Sigmoid colon (tissue), 6 donors: ENCODE measurements at regions not wholly inside any gene's neighbourhood (a gene's known extent, or its start where the extent isn't known, plus 50 kb on each side); places are given as distances from the start of the nearest gene placed in this dataset.

Source experiments
- DNase-seq: peaks from one replicate; pipeline ENCODE4 v3.0.0-alpha.2; 2019
- H3K27ac ChIP-seq, 4 donors: fragments of 200-600 bp; sonication (generic); one replicate each; pipeline ENCODE4 v1.5.1; 2016 to 2019; ENCODE audit warnings: mild to moderate bottlenecking in 1 of 4
- H3K27me3 ChIP-seq, 3 donors: fragments of 200-600 bp; sonication (generic); one replicate each; pipeline ENCODE4 v1.5.1; 2019; ENCODE audit warnings: mild to moderate bottlenecking in 1 of 3
- H3K36me3 ChIP-seq, 4 donors: fragments of 200-600 bp; sonication (generic); one replicate each; pipeline ENCODE4 v1.5.1; 2016 to 2019
- H3K4me1 ChIP-seq, 4 donors: fragments of 200-600 bp; sonication (generic); one replicate each; pipeline ENCODE4 v1.5.1; 2017 to 2019
- H3K4me3 ChIP-seq, 4 donors: fragments of 200-600 bp; sonication (generic); one replicate each; pipeline ENCODE4 v1.5.1; 2017 to 2019; ENCODE audit warnings: mild to moderate bottlenecking in 2 of 4, moderate library complexity in 1 of 4
- H3K9me3 ChIP-seq, 4 donors: fragments of 200-600 bp in 3 of 4; sonication (generic) in 3 of 4; one replicate each; pipeline versions ENCODE4 v1.5.1 to v1.6.1; 2013 to 2019
- CTCF ChIP-seq, 4 experiments: fragments of 450-650 bp in 3 of 4; fragments of 200-600 bp in 1 of 4; IDR thresholded peaks; one replicate each; pipeline ENCODE4 v1.5.1; 2016 to 2019; ENCODE audit warnings: antibody characterized with exemption in 4 of 4, mild to moderate bottlenecking in 3 of 4, moderate library complexity in 2 of 4
- EP300 ChIP-seq, 4 donors: sonication (generic); formaldehyde crosslinking; IDR thresholded peaks; one replicate each; pipeline ENCODE4 v1.6.1; 2017; ENCODE audit warnings: antibody characterized with exemption in 4 of 4
- POLR2A ChIP-seq, 2 donors: fragments of 450-650 bp; IDR thresholded peaks; one replicate each; pipeline ENCODE4 v1.6.1; 2016; ENCODE audit warnings: antibody characterized with exemption in 2 of 2, mild to moderate bottlenecking in 2 of 2, moderate library complexity in 2 of 2
- POLR2AphosphoS5 ChIP-seq, 4 donors: sonication (generic); formaldehyde crosslinking; IDR thresholded peaks; one replicate each; pipeline ENCODE4 v1.6.1; 2017; ENCODE audit warnings: antibody characterized with exemption in 4 of 4
- WGBS, 2 donors: extraction: QIAGEN DNeasy Blood & Tissue Kit; methylation state at CpG; one replicate each; pipeline ENCODE4 v1.1.7; 2013; 5-methylcytosine and 5-hydroxymethylcytosine counted together
- intact Hi-C: fragments of 100-400 bp; cut with DNase I; formaldehyde crosslinking; loops from one replicate; pipeline ENCODE4 v1.15.1; 2023
- donor health status: healthy with polysubstance abuse.
- donor health status: healthy.

DNA sequence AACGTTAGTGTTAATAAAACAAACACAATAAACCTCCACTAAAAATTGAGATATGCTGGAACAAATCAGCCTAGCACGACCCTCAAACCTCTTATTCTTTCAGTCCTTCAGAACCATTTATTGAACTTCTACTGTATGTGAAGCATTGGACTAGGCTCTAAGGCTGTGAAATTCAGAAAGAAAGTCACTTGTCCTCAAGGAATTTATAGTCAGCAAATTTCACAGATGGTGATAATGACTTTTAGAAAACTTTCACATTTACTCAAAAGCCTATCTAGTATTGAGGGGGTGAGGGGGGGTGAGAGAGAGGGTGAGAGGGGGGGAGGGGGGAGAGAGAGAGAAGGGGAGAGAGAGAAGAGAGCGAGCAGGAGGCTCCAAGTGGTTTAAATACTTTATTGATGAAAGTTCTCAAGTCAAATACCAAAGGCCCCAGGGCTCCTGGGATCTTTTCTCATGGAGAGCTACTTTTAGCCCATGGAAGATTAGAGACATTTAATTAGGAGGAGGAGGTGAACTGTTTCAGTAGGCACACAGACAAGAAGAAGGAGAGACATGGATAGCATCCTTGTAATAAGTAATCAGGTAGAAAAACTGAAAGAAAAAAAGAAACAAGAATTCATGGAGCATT lies 66.3 kb upstream of the SSX2IP start:
- intact Hi-C loops = loop anchor here (10.0 kb wide), 1 partner anchor 282 kb away; the partner anchor contains the start of gene RPF1
- Histone ChIP-seq H3K36me3 (no peaks in the 10 kb centered on the region), H3K27ac (no peak overlapping the region), H3K4me1 (peaks cover 0 to 14% (median 1%) of the 10 kb centered on the region in 4 donors), H3K9me3 (no peaks in the 10 kb centered on the region), H3K27me3 (no peaks in the 10 kb centered on the region), H3K4me3 (no peak overlapping the region)
- no peak for DNase-seq
- WGBS, 2 donors = 40 to 64% methylated on average over 3 of the region's 3 CpGs
- TF ChIP-seq POLR2A (IDR thresholded peaks at IDR 0.05) = no peak
- TF ChIP-seq POLR2AphosphoS5 (IDR thresholded peaks at IDR 0.05) = no peak
- no peak for TF ChIP-seq CTCF (IDR thresholded peaks at IDR 0.05)
- TF ChIP-seq EP300 (IDR thresholded peaks at IDR 0.05) = no peak

DNA sequence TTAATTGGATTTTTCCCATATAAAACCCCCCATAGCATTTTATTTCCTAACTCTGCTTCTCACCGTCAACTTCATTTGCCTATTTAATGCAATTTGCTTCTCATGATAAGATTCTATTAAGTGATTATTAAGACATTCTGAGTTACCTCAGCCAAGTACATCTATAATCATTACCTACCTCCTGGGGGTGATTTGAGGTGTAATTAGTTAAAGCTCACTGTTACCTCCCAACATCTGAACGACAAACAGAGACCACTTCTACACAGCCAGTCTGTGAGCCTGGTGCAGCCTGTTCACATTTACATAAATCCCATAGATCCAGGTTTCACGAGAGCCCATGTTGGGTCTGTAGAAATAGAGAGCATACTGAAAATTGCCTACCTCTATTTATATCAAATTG lies 65.7 kb upstream of the SSX2IP start:
- H3K27me3 ChIP-seq = no peaks in the 10 kb centered on the region
- no peaks in the 10 kb centered on the region for H3K36me3 ChIP-seq
- 86 to 87% methylated on average over 3 of the region's 3 CpGs for WGBS, 2 donors
- H3K9me3 ChIP-seq = no peaks in the 10 kb centered on the region
- TF ChIP-seq CTCF (IDR thresholded peaks at IDR 0.05) (no peak), POLR2AphosphoS5 (IDR thresholded peaks at IDR 0.05) (no peak), EP300 (IDR thresholded peaks at IDR 0.05) (no peak), POLR2A (IDR thresholded peaks at IDR 0.05) (no peak)
- DNase-seq = no peak
- intact Hi-C loops = loop anchor here (10.0 kb wide), 1 partner anchor 281 kb away; the partner anchor contains the start of gene RPF1
- peaks cover 0 to 14% (median 1%) of the 10 kb centered on the region in 4 donors for H3K4me1 ChIP-seq
- no peak overlapping the region for H3K4me3 ChIP-seq
- no peak overlapping the region for H3K27ac ChIP-seq

- no peak overlapping the region for H3K27ac ChIP-seq
- TF ChIP-seq POLR2A (IDR thresholded peaks at IDR 0.05) (no peak), CTCF (IDR thresholded peaks at IDR 0.05) (no peak), POLR2AphosphoS5 (IDR thresholded peaks at IDR 0.05) (no peak), EP300 (IDR thresholded peaks at IDR 0.05) (no peak)
- H3K36me3 ChIP-seq = no peaks in the 10 kb centered on the region
- H3K9me3 ChIP-seq = no peaks in the 10 kb centered on the region
- intact Hi-C loops = loop anchor here (10.0 kb wide), 1 partner anchor 280 kb away; the partner anchor contains the start of gene RPF1
- DNase-seq = no peak
- H3K4me1 ChIP-seq = peaks cover 0 to 14% (median 1%) of the 10 kb centered on the region in 4 donors
- no peak overlapping the region for H3K4me3 ChIP-seq
- H3K27me3 ChIP-seq = no peaks in the 10 kb centered on the region
- 91 to 93% methylated on average over 8 of the region's 8 CpGs for WGBS, 2 donors
These were observed 65.0 kb upstream of the SSX2IP start for GRCh38 chr1:84755216-84755615.

DNA sequence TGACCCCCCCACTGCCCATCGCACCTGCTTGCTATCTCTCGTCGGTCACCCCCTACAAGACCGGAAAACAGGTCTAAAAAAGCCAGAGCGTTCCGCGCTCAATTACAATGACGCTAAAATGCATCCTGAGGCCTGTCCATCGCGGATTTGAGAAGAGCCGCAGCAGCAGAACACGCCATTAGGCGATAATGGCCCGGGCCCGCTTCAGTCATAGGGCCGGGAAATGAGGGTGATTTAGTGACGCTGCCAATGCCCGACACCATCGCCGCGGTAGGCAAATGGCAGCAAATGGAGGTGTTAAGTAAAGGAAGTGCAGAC lies 64.1 kb upstream of the SSX2IP start:
- no peaks in the 10 kb centered on the region for H3K9me3 ChIP-seq
- no peak overlapping the region for H3K27ac ChIP-seq
- intact Hi-C loops = loop anchor here (5.0 to 10.0 kb wide), 4 partner anchors 87 to 312 kb away; partner anchors contain the start of gene RPF1
- TF ChIP-seq POLR2A (IDR thresholded peaks at IDR 0.05) (no peak), POLR2AphosphoS5 (IDR thresholded peaks at IDR 0.05) (no peak), EP300 (IDR thresholded peaks at IDR 0.05) (no peak), CTCF (IDR thresholded peaks at IDR 0.05) (no peak)
- WGBS, 2 donors = 80 to 91% methylated on average over 21 of the region's 21 CpGs
- H3K36me3 ChIP-seq = no peaks in the 10 kb centered on the region
- no peaks in the 10 kb centered on the region for H3K27me3 ChIP-seq
- DNase-seq = no peak
- H3K4me1 ChIP-seq = peaks cover 0 to 14% (median 1%) of the 10 kb centered on the region in 4 donors
- no peak overlapping the region for H3K4me3 ChIP-seq
